ENCODE measurements at regions not wholly inside any gene's neighbourhood (a gene's known extent, or its start where the extent isn't known, plus 50 kb on each side); places are given as distances from the start of the nearest gene placed in this dataset.
"Not testable (repeated sequence)": the region's sequence is repeated elsewhere in the genome, so short reads cannot be mapped to it uniquely, and the experiment has no call there.

- H3K27me3 ChIP-seq; H3K4me3 ChIP-seq; intact Hi-C loops (cut with DNase I); H3K9me3 ChIP-seq; H3K36me3 ChIP-seq; H3K27ac ChIP-seq; H3K4me1 ChIP-seq; DNase-seq: not testable (repeated sequence)
- peak in 1 of 8 donors; percentile 30 for ATAC-seq
- WGBS, 2 donors, result 91% methylated on average over 21 of the region's 21 CpGs
Observed at GRCh38 chr4:17436047-17436749, 75.7 kb downstream of the QDPR start.

GRCh38 chr4:17433827-17434226 is 78.1 kb downstream of the QDPR start:
- TF ChIP-seq CTCF (IDR thresholded peaks at IDR 0.05), result no peak
- Histone ChIP-seq H3K9me3 (no peaks in the 10 kb centered on the region), H3K36me3 (no peaks in the 10 kb centered on the region), H3K27me3 (no peaks in the 10 kb centered on the region), H3K4me3 (no peak overlapping the region), H3K4me1 (peaks cover 0 to 4% (median 0%) of the 10 kb centered on the region in 9 donors), H3K27ac (no peak overlapping the region)
- ATAC-seq, result no peak
- WGBS, 2 donors, result 97 to 98% methylated on average over 5 of the region's 5 CpGs
- DNase-seq, result no peak
- intact Hi-C loops (cut with DNase I), result no loop called here

GRCh38 chr4:17427991-17428390 is 83.9 kb downstream of the QDPR start:
- peaks cover 0 to 3% (median 0%) of the 10 kb centered on the region in 11 donors for H3K9me3 ChIP-seq
- peak in 1 of 8 donors; percentile 73 for ATAC-seq
- H3K27ac ChIP-seq, result no peak overlapping the region
- 66 to 67% methylated on average over 4 of the region's 4 CpGs for WGBS, 2 donors
- H3K36me3 ChIP-seq, result no peaks in the 10 kb centered on the region
- no peak overlapping the region for H3K4me3 ChIP-seq
- no peaks in the 10 kb centered on the region for H3K4me1 ChIP-seq
- no peaks in the 10 kb centered on the region for H3K27me3 ChIP-seq
- intact Hi-C loops (cut with DNase I), result no loop called here
- no peak for DNase-seq
- no peak for TF ChIP-seq CTCF (IDR thresholded peaks at IDR 0.05)

GRCh38 chr4:17426222-17426621 is 85.7 kb downstream of the QDPR start:
- TF ChIP-seq CTCF (IDR thresholded peaks at IDR 0.05), result no peak
- no peak for DNase-seq
- WGBS, 2 donors, result 64 to 68% methylated on average over 5 of the region's 5 CpGs
- H3K27me3 ChIP-seq, result no peaks in the 10 kb centered on the region
- no peaks in the 10 kb centered on the region for H3K4me1 ChIP-seq
- ATAC-seq, result no peak
- no peak overlapping the region for H3K4me3 ChIP-seq
- H3K36me3 ChIP-seq, result no peaks in the 10 kb centered on the region
- peaks cover 0 to 3% (median 0%) of the 10 kb centered on the region in 11 donors for H3K9me3 ChIP-seq
- intact Hi-C loops (cut with DNase I), result no loop called here
- H3K27ac ChIP-seq, result no peak overlapping the region

GRCh38 chr4:17418010-17418409 is 93.9 kb downstream of the QDPR start:
- Histone ChIP-seq H3K4me1 (no peaks in the 10 kb centered on the region), H3K36me3 (no peaks in the 10 kb centered on the region), H3K27me3 (peaks cover 0 to 5% (median 0%) of the 10 kb centered on the region in 7 donors), H3K9me3 (peaks cover 0 to 27% (median 4%) of the 10 kb centered on the region in 11 donors), H3K27ac (no peak overlapping the region), H3K4me3 (no peak overlapping the region)
- 75 to 76% methylated on average over 4 of the region's 4 CpGs for WGBS, 2 donors
- intact Hi-C loops (cut with DNase I), result no loop called here
- ATAC-seq (no peak), DNase-seq (no peak)
- TF ChIP-seq CTCF (IDR thresholded peaks at IDR 0.05), result no peak

All from heart right ventricle (tissue), 16 donors.